ENCODE measurements at regions not wholly inside any gene's neighbourhood (a gene's known extent, or its start where the extent isn't known, plus 50 kb on each side); places are given as distances from the start of the nearest gene placed in this dataset.

- no peak for TF ChIP-seq POLR2A (IDR thresholded peaks at IDR 0.05)
- no peak for TF ChIP-seq CTCF (IDR thresholded peaks at IDR 0.05)
- no peak overlapping the region for H3K27ac ChIP-seq
- no peaks in the 10 kb centered on the region for H3K9me3 ChIP-seq
- H3K4me3 ChIP-seq (replicated peaks in 1 of 3): no peak overlapping the region
- no peaks in the 10 kb centered on the region for H3K4me1 ChIP-seq
- DNase-seq: no peak
- intact Hi-C loops (cut with DNase I): no loop called here
- H3K27me3 ChIP-seq: no peaks in the 10 kb centered on the region
- 90 to 92% methylated on average over 1 of the region's 1 CpG for WGBS, 2 donors
- no peaks in the 10 kb centered on the region for H3K36me3 ChIP-seq
Measured at GRCh38 chr15:97099040-97099439, 768.5 kb downstream of the NR2F2 start.

- no peaks in the 10 kb centered on the region for H3K27me3 ChIP-seq
Measured at GRCh38 chr15:97101572-97101971, 771.1 kb downstream of the NR2F2 start.

GRCh38 chr15:97114900-97115760 lies 784.6 kb downstream of the NR2F2 start:
- no peaks in the 10 kb centered on the region for H3K9me3 ChIP-seq
- H3K36me3 ChIP-seq: no peaks in the 10 kb centered on the region
- DNase-seq: no peak
- intact Hi-C loops (cut with DNase I): no loop called here
- WGBS, 2 donors: 81 to 90% methylated on average over 9 of the region's 9 CpGs
- H3K27ac ChIP-seq: no peak overlapping the region
- no peaks in the 10 kb centered on the region for H3K27me3 ChIP-seq
- TF ChIP-seq POLR2A (IDR thresholded peaks at IDR 0.05) (no peak), CTCF (IDR thresholded peaks at IDR 0.05) (no peak)
- no peaks in the 10 kb centered on the region for H3K4me1 ChIP-seq
- H3K4me3 ChIP-seq (replicated peaks in 1 of 3): no peak overlapping the region

More at GRCh38 chr15:97101572-97101971, 771.1 kb downstream of the NR2F2 start:
- TF ChIP-seq POLR2A (IDR thresholded peaks at IDR 0.05) (no peak), CTCF (IDR thresholded peaks at IDR 0.05) (no peak)
- no peaks in the 10 kb centered on the region for H3K4me1 ChIP-seq
- intact Hi-C loops (cut with DNase I): no loop called here
- no peak overlapping the region for H3K4me3 ChIP-seq (replicated peaks in 1 of 3)
- no peak for DNase-seq
- H3K9me3 ChIP-seq: no peaks in the 10 kb centered on the region
- no peak overlapping the region for H3K27ac ChIP-seq
- H3K36me3 ChIP-seq: no peaks in the 10 kb centered on the region

GRCh38 chr15:97115761-97116070 lies 785.2 kb downstream of the NR2F2 start:
- no peak for TF ChIP-seq POLR2A (IDR thresholded peaks at IDR 0.05)
- DNase-seq: no peak
- Histone ChIP-seq H3K4me3 (replicated peaks in 1 of 3) (no peak overlapping the region), H3K4me1 (no peaks in the 10 kb centered on the region), H3K27me3 (no peaks in the 10 kb centered on the region), H3K36me3 (no peaks in the 10 kb centered on the region), H3K27ac (no peak overlapping the region), H3K9me3 (no peaks in the 10 kb centered on the region)
- WGBS, 2 donors: 83 to 87% methylated on average over 3 of the region's 3 CpGs
- intact Hi-C loops (cut with DNase I): no loop called here

- H3K4me1 ChIP-seq: no peaks in the 10 kb centered on the region
- no peak overlapping the region for H3K27ac ChIP-seq
- H3K9me3 ChIP-seq: no peaks in the 10 kb centered on the region
- no peak overlapping the region for H3K4me3 ChIP-seq (replicated peaks in 1 of 3)
- no peaks in the 10 kb centered on the region for H3K27me3 ChIP-seq
- intact Hi-C loops (cut with DNase I): no loop called here
- TF ChIP-seq POLR2A (IDR thresholded peaks at IDR 0.05): no peak
- TF ChIP-seq CTCF (IDR thresholded peaks at IDR 0.05): no peak
- whole genome bisulfite sequencing, 2 donors: 92 to 94% methylated on average over 4 of the region's 4 CpGs
- no peaks in the 10 kb centered on the region for H3K36me3 ChIP-seq
- DNase-seq: no peak
Measured at GRCh38 chr15:97124790-97125189, 794.3 kb downstream of the NR2F2 start.

All from thyroid gland (tissue), 4 donors.